PFSK-1 (cell line): ENCODE measurements at regions not wholly inside any gene's neighbourhood (a gene's known extent, or its start where the extent isn't known, plus 50 kb on each side); places are given as distances from the start of the nearest gene placed in this dataset.

Experiments used
- POLR2AphosphoS5 ChIP-seq: IDR thresholded peaks from 2 replicates; pipeline ENCODE4 v1.6.1; 2012; ENCODE audit warnings: low read depth, mild to moderate bottlenecking, control low read depth, low read length, moderate library complexity
- TF ChIP-seq, protein P1 (sequence below), 2 experiments: IDR thresholded peaks; 2 replicates each; pipeline versions ENCODE4 v1.6.1 to v1.8.0; 2011 to 2012; ENCODE audit warnings: low read depth in 2 of 2, low read length in 2 of 2, control low read depth in 1 of 2, inconsistent platforms in 1 of 2, mild to moderate bottlenecking in 1 of 2, moderate library complexity in 1 of 2; ENCODE audit not compliant: insufficient read depth in 1 of 2

- TF ChIP-seq, protein P1, sequence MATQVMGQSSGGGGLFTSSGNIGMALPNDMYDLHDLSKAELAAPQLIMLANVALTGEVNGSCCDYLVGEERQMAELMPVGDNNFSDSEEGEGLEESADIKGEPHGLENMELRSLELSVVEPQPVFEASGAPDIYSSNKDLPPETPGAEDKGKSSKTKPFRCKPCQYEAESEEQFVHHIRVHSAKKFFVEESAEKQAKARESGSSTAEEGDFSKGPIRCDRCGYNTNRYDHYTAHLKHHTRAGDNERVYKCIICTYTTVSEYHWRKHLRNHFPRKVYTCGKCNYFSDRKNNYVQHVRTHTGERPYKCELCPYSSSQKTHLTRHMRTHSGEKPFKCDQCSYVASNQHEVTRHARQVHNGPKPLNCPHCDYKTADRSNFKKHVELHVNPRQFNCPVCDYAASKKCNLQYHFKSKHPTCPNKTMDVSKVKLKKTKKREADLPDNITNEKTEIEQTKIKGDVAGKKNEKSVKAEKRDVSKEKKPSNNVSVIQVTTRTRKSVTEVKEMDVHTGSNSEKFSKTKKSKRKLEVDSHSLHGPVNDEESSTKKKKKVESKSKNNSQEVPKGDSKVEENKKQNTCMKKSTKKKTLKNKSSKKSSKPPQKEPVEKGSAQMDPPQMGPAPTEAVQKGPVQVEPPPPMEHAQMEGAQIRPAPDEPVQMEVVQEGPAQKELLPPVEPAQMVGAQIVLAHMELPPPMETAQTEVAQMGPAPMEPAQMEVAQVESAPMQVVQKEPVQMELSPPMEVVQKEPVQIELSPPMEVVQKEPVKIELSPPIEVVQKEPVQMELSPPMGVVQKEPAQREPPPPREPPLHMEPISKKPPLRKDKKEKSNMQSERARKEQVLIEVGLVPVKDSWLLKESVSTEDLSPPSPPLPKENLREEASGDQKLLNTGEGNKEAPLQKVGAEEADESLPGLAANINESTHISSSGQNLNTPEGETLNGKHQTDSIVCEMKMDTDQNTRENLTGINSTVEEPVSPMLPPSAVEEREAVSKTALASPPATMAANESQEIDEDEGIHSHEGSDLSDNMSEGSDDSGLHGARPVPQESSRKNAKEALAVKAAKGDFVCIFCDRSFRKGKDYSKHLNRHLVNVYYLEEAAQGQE (IDR thresholded peaks at IDR 0.05; ENCODE audit: insufficient read depth in 1 of 2, low read depth in 2 of 2, low read length in 2 of 2), result no peak
- no peak for TF ChIP-seq POLR2AphosphoS5
These were observed 613.2 kb downstream of the PDCD6IP start for GRCh38 chr3:34411596-34411995.
